ENCODE measurements at regions not wholly inside any gene's neighbourhood (a gene's known extent, or its start where the extent isn't known, plus 50 kb on each side); places are given as distances from the start of the nearest gene placed in this dataset.

DNA sequence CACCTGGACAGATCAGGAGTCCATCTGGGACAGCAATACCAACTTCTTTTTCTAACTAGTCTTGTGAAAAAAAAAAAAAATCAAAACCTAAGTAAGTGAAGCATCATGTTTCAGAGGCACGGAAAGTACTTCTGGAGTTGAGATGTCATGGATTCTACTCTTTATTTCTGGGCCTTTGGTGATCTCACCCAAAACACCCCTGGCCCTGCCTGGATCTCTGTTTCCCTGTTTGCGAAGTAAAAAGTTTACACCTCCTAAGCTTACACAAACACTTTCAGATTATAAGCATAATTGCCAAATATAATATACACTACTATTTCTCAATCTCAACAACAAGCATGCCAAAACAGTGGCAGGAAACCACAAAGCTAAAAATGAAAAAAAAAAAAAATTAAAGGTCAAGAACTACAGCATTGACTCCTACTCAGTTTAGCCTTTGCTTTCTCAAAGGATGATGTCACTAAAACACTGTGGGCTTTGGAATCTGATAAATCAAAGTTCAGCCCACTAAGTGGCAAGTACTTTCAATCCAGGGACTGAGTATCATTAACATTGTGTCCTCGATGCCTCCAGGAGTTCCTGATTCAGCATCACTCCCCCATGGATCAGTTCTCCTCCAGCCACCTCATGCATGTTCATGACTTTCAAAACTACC lies 291.9 kb downstream of the NFIB start:
- TF ChIP-seq POLR2A (IDR thresholded peaks at IDR 0.05; ENCODE audit: low read depth, low read length) (no peak), TAF1 (IDR thresholded peaks at IDR 0.05; ENCODE audit: borderline replicate concordance, low read depth, low read length) (no peak)

Data from GM12892 (cell line).